ENCODE measurements at regions not wholly inside any gene's neighbourhood (a gene's known extent, or its start where the extent isn't known, plus 50 kb on each side); places are given as distances from the start of the nearest gene placed in this dataset.

DNA sequence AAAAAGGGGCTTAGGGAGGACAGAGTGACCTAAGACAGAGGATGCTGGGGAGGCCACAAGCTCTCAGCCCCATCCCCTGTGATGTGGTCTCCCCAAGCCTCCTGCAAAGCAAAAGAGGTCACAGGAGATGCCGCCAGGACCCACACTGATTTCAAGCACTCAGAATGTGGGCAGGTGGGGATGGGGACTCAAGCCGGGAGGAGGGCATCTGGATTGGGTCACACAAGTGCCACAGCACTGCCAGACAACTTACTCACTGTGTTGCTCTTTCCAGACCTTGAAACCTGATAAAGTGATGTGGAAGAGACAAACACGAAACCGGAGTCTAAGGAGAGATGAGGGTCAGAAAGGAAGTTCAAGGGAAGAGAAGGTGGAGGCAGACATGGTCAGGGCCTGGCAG is 95.7 kb downstream of the TTC32 start:
- Mint-ChIP-seq H3K4me1 (ENCODE audit: low read depth) (no peaks in the 10 kb centered on the region), H3K36me3 (ENCODE audit: low read depth) (no peaks in the 10 kb centered on the region), H3K27ac (no peak overlapping the region), H3K4me3 (ENCODE audit: low read depth) (no peak overlapping the region), H3K9me3 (no peaks in the 10 kb centered on the region), H3K27me3 (ENCODE audit: low read depth) (peaks cover 2% of the 10 kb centered on the region)
- DNase-seq (ENCODE audit: low spot score), result no peak
- intact Hi-C loops (cut with micrococcal nuclease), result no loop called here

DNA sequence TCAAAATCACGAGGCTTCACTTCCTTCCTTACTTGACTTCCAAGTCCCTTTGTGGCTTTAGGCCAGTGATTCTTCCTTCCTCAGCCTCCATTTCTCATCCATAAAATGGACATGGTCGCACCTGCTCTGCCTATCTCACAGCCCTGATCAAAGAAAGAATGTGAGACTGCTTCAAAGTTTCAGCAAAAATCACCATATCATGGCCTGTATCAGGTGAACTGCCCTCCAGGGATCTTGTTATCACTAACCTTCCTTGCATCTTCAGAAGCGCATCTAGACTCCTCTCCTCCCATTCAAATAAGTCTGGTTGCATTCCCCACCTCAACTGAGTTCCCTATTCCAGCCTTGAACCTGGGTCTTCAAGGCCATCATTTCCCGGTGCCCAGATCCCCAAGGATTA is 96.5 kb downstream of the TTC32 start:
- intact Hi-C loops (cut with micrococcal nuclease), result no loop called here
- H3K36me3 Mint-ChIP-seq (ENCODE audit: low read depth), result no peaks in the 10 kb centered on the region
- no peak for DNase-seq (ENCODE audit: low spot score)
- no peaks in the 10 kb centered on the region for H3K9me3 Mint-ChIP-seq
- peaks cover 2% of the 10 kb centered on the region for H3K27me3 Mint-ChIP-seq (ENCODE audit: low read depth)
- H3K4me3 Mint-ChIP-seq (ENCODE audit: low read depth), result no peak overlapping the region
- H3K4me1 Mint-ChIP-seq (ENCODE audit: low read depth), result no peaks in the 10 kb centered on the region
- no peak overlapping the region for H3K27ac Mint-ChIP-seq

DNA sequence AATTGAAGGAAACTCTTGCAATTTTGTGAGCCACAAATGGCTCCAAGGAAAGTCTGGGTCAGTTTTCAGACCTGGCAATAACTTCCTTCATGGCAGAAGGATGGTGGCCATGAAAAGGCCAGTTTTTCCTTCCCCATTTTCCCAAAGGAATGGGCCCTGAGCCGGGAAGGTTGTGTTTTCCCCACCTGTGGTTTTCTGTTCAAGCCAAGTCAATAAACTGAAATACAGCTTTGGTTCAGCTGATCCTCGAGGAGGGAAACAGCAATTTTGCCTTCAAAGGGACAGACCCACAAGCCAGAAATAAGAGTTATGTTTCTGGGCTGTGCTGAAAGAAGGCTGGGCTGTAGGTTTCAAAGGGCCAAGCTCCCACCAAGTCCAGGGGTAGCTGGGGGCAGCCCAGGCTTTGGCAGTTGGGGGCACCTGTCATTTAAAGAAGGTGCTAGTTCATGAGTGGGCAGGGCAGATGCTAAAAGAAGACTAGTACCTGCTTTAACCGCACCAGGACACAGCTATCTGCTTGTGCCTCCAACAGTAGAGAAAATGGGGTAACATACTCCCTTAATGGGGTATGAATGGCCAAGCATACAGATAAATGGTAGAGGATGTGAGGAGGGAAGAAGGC is 97.0 kb downstream of the TTC32 start:
- Mint-ChIP-seq H3K36me3 (ENCODE audit: low read depth) (no peaks in the 10 kb centered on the region), H3K27ac (no peak overlapping the region), H3K27me3 (ENCODE audit: low read depth) (peaks cover 2% of the 10 kb centered on the region), H3K4me1 (ENCODE audit: low read depth) (no peaks in the 10 kb centered on the region), H3K4me3 (ENCODE audit: low read depth) (no peak overlapping the region), H3K9me3 (no peaks in the 10 kb centered on the region)
- intact Hi-C loops (cut with micrococcal nuclease), result no loop called here
- DNase-seq (ENCODE audit: low spot score), result no peak

DNA sequence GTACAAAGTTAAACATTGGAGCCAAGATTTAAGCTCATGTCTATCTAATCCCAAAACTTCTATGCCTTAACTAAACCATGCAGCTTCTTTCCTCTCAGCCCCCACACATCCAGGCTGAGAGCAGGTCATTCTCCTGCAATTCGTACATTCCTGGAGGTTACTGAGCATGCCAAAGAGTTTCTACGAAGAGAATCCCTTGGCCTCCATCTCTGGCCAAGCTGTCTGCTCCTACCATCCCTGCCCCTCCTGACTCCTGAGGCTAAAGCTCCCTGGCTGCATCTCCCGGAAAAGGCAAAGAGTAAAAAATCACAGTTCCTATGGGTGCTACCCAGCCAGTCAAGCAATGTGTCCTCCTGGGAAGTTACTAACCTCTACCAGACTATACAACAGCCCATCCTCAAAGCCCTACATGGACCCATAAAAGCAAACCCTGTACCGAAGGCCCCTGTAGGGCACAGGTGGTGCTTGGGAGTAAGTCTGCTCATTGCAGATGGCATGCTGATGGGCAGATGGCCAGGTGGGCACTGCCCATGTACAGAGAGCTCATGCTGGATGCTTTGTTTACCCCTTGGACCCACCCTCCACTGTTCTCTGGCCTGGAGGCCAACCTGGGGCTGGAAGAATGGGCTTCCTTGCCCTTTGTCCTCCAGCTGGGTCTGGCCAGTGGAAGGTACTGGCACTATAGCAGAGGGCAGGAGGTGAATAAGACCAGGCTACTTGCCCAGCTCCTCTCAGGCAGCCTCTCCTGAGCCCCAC is 99.5 kb downstream of the TTC32 start:
- Mint-ChIP-seq H3K4me3 (ENCODE audit: low read depth) (no peak overlapping the region), H3K9me3 (no peaks in the 10 kb centered on the region), H3K27ac (no peak overlapping the region), H3K27me3 (ENCODE audit: low read depth) (peaks cover 2% of the 10 kb centered on the region), H3K4me1 (ENCODE audit: low read depth) (no peaks in the 10 kb centered on the region), H3K36me3 (ENCODE audit: low read depth) (no peaks in the 10 kb centered on the region)
- no peak for DNase-seq (ENCODE audit: low spot score)
- intact Hi-C loops (cut with micrococcal nuclease), result no loop called here

DNA sequence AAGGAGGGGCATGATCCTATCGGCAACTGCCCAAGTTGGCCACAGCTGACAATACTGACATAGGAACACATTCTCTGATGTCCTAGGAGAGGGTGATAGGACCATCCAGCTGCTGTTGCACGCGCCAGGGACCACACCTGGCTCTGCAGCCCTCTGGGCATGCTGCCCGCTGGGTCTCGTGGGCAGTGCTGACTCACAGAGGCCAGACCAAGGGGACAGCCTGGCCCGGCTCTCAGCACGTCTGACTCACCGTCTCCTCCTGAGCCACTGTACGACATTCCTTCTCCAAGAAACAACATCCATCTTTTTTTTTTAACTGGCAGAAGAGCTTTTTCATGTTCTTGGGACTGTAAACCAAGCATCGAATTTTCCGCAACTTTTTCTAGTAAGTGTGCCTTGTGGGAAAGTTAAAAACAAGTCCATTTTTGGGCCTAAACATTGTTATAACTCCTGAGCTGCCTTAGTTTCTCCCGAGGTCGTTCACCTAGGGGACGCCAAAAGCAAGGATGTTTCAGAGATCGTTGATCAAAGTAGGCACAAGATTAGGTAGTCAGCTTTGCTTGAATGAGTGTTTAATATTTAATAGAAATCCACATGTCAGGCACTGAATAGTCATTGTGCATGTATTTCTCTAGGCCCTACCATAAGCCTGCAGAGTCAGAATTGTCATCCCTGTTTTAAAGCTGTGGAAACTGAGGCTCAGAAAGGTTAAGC is 100.3 kb downstream of the TTC32 start:
- no peak for DNase-seq (ENCODE audit: low spot score)
- H3K9me3 Mint-ChIP-seq, result no peaks in the 10 kb centered on the region
- H3K27ac Mint-ChIP-seq, result no peak overlapping the region
- peaks cover 2% of the 10 kb centered on the region for H3K27me3 Mint-ChIP-seq (ENCODE audit: low read depth)
- intact Hi-C loops (cut with micrococcal nuclease), result no loop called here
- no peaks in the 10 kb centered on the region for H3K4me1 Mint-ChIP-seq (ENCODE audit: low read depth)
- no peaks in the 10 kb centered on the region for H3K36me3 Mint-ChIP-seq (ENCODE audit: low read depth)
- H3K4me3 Mint-ChIP-seq (ENCODE audit: low read depth), result no peak overlapping the region

DNA sequence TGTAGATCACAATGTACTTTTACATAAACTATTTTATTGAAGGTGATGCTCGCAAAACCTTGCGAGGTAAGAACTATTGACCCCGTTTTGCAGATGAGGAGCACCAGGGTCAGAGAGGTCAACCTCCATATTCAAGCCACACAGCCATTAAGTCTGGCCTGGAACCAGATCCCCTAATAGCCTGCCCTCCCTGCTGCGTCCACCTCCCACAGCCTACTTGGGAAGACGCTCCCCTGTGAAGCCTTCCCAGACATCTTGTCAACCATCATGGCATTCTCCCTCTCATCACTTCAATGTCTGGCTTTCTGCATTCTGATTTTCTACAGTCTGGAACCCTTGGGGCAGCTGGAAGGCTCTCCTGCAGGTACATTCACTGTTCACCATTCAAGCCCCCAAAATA is 101.0 kb downstream of the TTC32 start:
- H3K36me3 Mint-ChIP-seq (ENCODE audit: low read depth), result no peaks in the 10 kb centered on the region
- H3K4me3 Mint-ChIP-seq (ENCODE audit: low read depth), result no peak overlapping the region
- no peaks in the 10 kb centered on the region for H3K9me3 Mint-ChIP-seq
- no peaks in the 10 kb centered on the region for H3K4me1 Mint-ChIP-seq (ENCODE audit: low read depth)
- DNase-seq (ENCODE audit: low spot score), result no peak
- intact Hi-C loops (cut with micrococcal nuclease), result no loop called here
- H3K27me3 Mint-ChIP-seq (ENCODE audit: low read depth), result peaks cover 2% of the 10 kb centered on the region
- no peak overlapping the region for H3K27ac Mint-ChIP-seq

DNA sequence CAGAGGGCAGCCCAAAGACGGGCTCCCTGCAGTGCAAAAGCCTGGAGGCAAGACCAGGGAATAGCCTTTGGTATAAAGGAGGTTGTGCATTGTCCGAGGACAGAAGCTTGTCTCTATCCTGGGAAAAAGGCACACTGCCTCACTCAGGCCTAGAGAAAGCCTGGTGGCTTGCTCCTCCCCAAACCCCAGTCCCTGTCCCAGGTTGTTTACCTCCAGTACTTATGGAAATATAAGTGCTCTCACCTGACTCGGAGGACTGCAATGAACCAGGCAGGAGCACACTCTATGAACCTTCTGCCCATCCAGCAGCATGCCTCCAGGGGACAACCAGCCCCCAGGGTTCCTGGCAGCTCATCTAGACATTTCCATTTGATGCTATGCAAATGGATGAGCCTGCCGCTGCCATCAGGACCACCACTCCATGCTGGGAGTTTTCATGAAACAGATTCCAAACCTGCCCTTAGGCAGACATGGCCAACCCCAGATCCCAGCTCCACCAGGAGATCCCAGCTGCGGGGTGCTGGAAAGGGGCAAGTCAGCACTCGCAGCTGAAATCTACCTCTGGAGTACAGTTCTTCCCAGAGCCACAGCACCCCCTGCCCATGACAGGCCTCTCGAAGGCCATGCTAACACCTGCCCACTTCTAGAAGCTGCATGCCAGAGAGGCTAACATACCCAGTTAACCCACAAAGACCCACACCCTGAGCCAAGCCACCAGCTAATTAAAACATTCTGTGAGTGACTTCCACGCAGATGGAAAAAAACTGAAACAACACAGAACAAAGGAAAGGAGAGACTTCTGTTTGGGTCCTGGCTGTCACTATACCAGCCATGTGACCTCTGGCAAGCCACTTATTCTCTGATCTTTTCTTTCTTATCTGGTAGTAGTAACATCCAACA is 101.7 kb downstream of the TTC32 start:
- Mint-ChIP-seq H3K27me3 (ENCODE audit: low read depth) (peaks cover 2% of the 10 kb centered on the region), H3K27ac (no peak overlapping the region), H3K36me3 (ENCODE audit: low read depth) (no peaks in the 10 kb centered on the region), H3K4me3 (ENCODE audit: low read depth) (no peak overlapping the region), H3K9me3 (no peaks in the 10 kb centered on the region), H3K4me1 (ENCODE audit: low read depth) (no peaks in the 10 kb centered on the region)
- DNase-seq (ENCODE audit: low spot score), result no peak
- intact Hi-C loops (cut with micrococcal nuclease), result no loop called here

DNA sequence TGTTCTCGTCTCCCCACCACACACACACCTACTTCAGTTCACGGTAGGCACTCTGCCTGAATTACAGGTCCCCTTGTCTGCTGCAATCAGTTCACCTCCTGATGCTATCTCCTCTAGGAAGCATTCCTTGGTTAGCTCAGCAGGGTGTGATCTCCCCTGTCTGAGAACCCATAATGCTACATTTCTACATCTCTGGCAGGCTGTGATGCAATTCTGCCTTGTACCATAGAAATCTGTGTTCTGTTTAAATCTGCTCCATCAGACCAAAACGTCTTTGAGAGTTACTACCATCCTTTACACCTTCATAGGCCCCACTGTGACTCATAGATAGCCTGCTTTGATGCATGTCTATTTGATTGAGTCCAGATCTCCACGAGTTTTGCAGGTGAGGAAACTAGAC is 103.9 kb downstream of the TTC32 start:
- Mint-ChIP-seq H3K27ac (no peak overlapping the region), H3K36me3 (ENCODE audit: low read depth) (no peaks in the 10 kb centered on the region), H3K4me3 (ENCODE audit: low read depth) (no peak overlapping the region), H3K4me1 (ENCODE audit: low read depth) (no peaks in the 10 kb centered on the region), H3K9me3 (no peaks in the 10 kb centered on the region), H3K27me3 (ENCODE audit: low read depth) (no peaks in the 10 kb centered on the region)
- intact Hi-C loops (cut with micrococcal nuclease), result no loop called here
- DNase-seq (ENCODE audit: low spot score), result no peak

DNA sequence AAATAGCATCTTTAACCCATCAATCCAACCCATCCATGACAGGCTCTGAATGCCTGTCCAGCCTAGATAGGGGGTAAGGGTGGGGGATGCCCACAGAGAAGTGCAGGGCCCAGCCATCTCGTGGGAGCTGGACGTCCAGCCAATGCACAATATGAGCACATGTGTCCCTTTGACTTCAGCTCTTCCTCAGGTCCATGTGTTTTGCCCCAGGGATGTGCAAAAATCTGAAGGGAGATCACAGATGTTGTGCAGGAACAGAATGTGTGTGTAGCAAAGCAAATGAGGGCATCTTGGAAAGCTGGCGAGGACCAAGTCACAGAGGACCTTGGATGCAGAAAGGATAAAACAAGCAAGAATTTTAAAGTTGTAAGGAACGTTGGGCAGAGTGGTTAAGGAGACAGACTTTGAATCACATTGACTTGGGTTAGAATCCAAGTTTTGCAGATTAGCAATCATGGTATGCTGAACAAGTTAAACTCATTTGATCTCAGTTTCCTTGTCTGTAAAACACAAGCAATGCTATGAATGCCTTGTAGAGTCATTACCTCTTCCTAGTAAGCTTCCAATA is 104.5 kb downstream of the TTC32 start:
- H3K36me3 Mint-ChIP-seq (ENCODE audit: low read depth), result no peaks in the 10 kb centered on the region
- H3K27me3 Mint-ChIP-seq (ENCODE audit: low read depth), result no peaks in the 10 kb centered on the region
- no peak overlapping the region for H3K4me3 Mint-ChIP-seq (ENCODE audit: low read depth)
- intact Hi-C loops (cut with micrococcal nuclease), result no loop called here
- H3K9me3 Mint-ChIP-seq, result no peaks in the 10 kb centered on the region
- H3K27ac Mint-ChIP-seq, result no peak overlapping the region
- DNase-seq (ENCODE audit: low spot score), result no peak
- H3K4me1 Mint-ChIP-seq (ENCODE audit: low read depth), result no peaks in the 10 kb centered on the region

DNA sequence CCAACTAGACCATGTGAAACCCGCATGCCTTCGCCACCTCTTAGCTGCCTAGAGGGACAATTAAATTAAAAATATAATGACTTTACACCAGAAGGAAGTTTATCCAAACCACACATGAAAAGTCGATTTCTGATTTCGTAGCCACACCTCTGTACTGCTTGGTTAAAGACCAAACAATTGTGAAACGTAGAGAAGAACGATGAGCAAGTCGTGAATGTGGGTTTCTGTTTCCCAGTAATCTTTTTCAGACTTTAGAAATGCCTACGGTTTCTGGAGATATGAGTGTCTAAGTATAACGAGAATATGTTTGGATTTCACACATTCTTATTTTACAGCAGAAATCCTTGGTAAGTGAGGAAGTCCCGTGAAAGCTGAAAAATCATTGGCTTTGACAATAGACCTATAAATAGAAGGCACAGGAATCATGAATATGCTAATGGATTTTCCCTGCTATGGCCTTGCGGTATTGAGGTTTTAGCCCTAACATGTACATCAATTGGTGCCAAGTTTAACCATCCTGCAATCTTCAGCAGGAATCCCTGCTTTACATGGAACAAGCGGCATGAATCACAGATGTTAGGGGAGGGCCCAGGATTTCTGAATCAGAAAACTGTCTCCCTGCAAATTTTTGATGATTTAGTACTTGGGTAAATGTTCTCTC is 105.6 kb downstream of the TTC32 start:
- Mint-ChIP-seq H3K36me3 (ENCODE audit: low read depth) (no peaks in the 10 kb centered on the region), H3K27ac (no peak overlapping the region), H3K4me3 (ENCODE audit: low read depth) (no peak overlapping the region), H3K4me1 (ENCODE audit: low read depth) (no peaks in the 10 kb centered on the region), H3K9me3 (no peaks in the 10 kb centered on the region), H3K27me3 (ENCODE audit: low read depth) (no peaks in the 10 kb centered on the region)
- intact Hi-C loops (cut with micrococcal nuclease), result no loop called here
- DNase-seq (ENCODE audit: low spot score), result no peak

DNA sequence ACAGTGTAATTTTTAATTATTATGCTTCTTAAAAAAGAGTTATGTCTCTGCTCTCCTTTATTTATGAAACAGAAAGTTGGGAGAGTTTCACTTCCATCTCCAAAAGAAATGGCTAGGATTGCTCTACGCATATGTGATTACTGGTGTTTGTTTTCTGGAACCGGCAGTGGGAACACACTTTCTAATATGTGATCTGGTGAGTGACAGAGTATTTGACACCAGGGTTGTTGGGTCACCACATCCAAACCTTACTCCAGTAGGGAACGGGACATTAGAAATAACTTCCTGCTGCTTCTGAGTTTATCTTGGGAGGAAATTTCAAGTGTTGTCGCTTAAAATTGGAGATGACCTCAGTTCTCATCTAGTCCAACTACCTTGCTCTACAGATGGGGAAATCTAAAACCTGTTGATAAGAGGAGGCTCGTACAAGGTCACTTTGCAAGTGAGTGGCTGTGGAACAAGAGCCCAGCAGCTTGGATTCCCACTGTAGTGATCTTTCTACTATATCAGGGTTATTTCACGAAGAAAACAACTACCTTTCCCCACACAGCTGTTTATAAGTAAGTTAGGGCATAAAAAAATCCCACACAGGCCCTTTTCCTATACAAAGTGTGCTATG is 108.5 kb downstream of the TTC32 start:
- Mint-ChIP-seq H3K4me1 (ENCODE audit: low read depth) (no peaks in the 10 kb centered on the region), H3K4me3 (ENCODE audit: low read depth) (no peak overlapping the region), H3K27me3 (ENCODE audit: low read depth) (no peaks in the 10 kb centered on the region), H3K9me3 (no peaks in the 10 kb centered on the region), H3K27ac (no peak overlapping the region), H3K36me3 (ENCODE audit: low read depth) (no peaks in the 10 kb centered on the region)
- intact Hi-C loops (cut with micrococcal nuclease), result no loop called here
- DNase-seq (ENCODE audit: low spot score), result no peak

DNA sequence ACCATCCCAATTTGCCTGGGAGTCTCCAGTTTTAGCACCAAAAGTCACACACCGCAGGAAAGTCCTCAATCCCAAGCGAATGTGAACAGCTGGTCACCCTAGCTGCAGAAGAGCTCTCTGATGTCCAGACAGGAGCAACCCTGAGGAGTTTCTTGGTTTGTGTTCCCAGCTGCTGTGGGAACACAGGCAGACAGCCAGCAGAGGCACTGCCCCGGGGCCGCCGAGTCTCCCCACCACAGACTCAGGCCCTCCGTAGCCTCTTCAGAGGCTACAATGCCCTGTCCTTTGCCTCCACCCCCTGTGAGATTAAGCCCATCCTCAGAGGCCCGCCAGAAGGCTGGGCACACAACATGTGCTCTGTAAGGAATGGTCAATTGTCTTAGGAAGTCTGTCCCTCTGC is 111.5 kb downstream of the TTC32 start:
- H3K36me3 Mint-ChIP-seq (ENCODE audit: low read depth), result no peaks in the 10 kb centered on the region
- H3K27ac Mint-ChIP-seq, result no peak overlapping the region
- H3K9me3 Mint-ChIP-seq, result no peaks in the 10 kb centered on the region
- no peak for DNase-seq (ENCODE audit: low spot score)
- no peaks in the 10 kb centered on the region for H3K4me1 Mint-ChIP-seq (ENCODE audit: low read depth)
- intact Hi-C loops (cut with micrococcal nuclease), result no loop called here
- H3K4me3 Mint-ChIP-seq (ENCODE audit: low read depth), result no peak overlapping the region
- H3K27me3 Mint-ChIP-seq (ENCODE audit: low read depth), result no peaks in the 10 kb centered on the region

Data from activated T-helper 2 cell treated with anti-CD3 and anti-CD28 coated beads, Interferon-gamma antibody, Interleukin-2, Interleukin-4, amounts not matched to agents 10 μg/mL and 5 μg/mL and 100 μg/mL, durations not matched to agents 14 hours and 24 hours and 36 hours (primary cell).